GM23338 (cell line): ENCODE measurements at regions not wholly inside any gene's neighbourhood (a gene's known extent, or its start where the extent isn't known, plus 50 kb on each side); places are given as distances from the start of the nearest gene placed in this dataset.

Experiments used
- ATAC-seq: fragments of 200-7000 bp; cut with Tn5 transposase; 3 replicates; pipeline ENCODE4 v1.9.1; 2020
- DNase-seq: peaks from one replicate; pipeline ENCODE4 v3.0.0-alpha.2; 2015; ENCODE audit warnings: low spot score
- H2AFZ ChIP-seq: fragments of 200-600 bp; sonication (generic); 2 replicates; pipeline ENCODE4 v1.8.0; 2016; ENCODE audit warnings: antibody characterized with exemption, mild to moderate bottlenecking, moderate library complexity
- H3F3A ChIP-seq: fragments of 200-600 bp; sonication (generic); replicated peaks from 2 replicates; pipeline ENCODE4 v1.8.0; 2017; ENCODE audit warnings: antibody characterized with exemption, mixed run types, low read depth
- H3K27ac ChIP-seq: fragments of 200-600 bp; sonication (generic); 2 replicates; pipeline ENCODE4 v1.6.1; 2016; ENCODE audit warnings: low read depth
- H3K27me3 ChIP-seq: fragments of 200-600 bp; sonication (generic); 2 replicates; pipeline ENCODE4 v1.8.0; 2016; ENCODE audit warnings: mild to moderate bottlenecking, mixed run types, moderate library complexity; ENCODE audit not compliant: insufficient read depth
- H3K36me3 ChIP-seq: fragments of 200-600 bp; sonication (generic); 2 replicates; pipeline ENCODE4 v1.8.0; 2016; ENCODE audit warnings: mild to moderate bottlenecking; ENCODE audit not compliant: insufficient read depth
- H3K4me1 ChIP-seq: fragments of 200-600 bp; sonication (generic); 2 replicates; pipeline ENCODE4 v1.8.0; 2016; ENCODE audit warnings: mild to moderate bottlenecking, moderate library complexity; ENCODE audit not compliant: insufficient read depth
- H3K4me2 ChIP-seq: fragments of 200-600 bp; sonication (generic); 2 replicates; pipeline ENCODE4 v1.7.1; 2017; ENCODE audit warnings: mixed run types
- H3K4me3 ChIP-seq: fragments of 200-600 bp; sonication (generic); 2 replicates; pipeline ENCODE4 v1.6.1; 2016; ENCODE audit warnings: mixed run types
- H3K79me2 ChIP-seq: fragments of 200-600 bp; sonication (generic); replicated peaks from 2 replicates; pipeline ENCODE4 v1.8.0; 2017; ENCODE audit warnings: mild to moderate bottlenecking; ENCODE audit not compliant: insufficient read depth
- H3K9me2 ChIP-seq: fragments of 200-600 bp; sonication (generic); 2 replicates; pipeline ENCODE4 v1.8.0; 2017; ENCODE audit not compliant: insufficient read depth
- H4K20me1 ChIP-seq: fragments of 200-600 bp; sonication (generic); replicated peaks from 2 replicates; pipeline ENCODE4 v1.8.0; 2017; ENCODE audit warnings: mild to moderate bottlenecking; ENCODE audit not compliant: insufficient read depth
- H3K27ac Mint-ChIP-seq: 2 replicates; pipeline ENCODE4 v1.8.0; 2020; ENCODE audit warnings: inconsistent platforms, mild to moderate bottlenecking, moderate library complexity, mixed read lengths
- H3K27me3 Mint-ChIP-seq: 3 replicates; pipeline ENCODE4 v1.8.0; 2022; ENCODE audit warnings: low read depth, mild to moderate bottlenecking, moderate library complexity, mixed read lengths, inconsistent platforms; ENCODE audit not compliant: insufficient read depth, poor library complexity
- H3K36me3 Mint-ChIP-seq: 3 replicates; pipeline ENCODE4 v1.8.0; 2021; ENCODE audit warnings: low read depth, mild to moderate bottlenecking, inconsistent platforms, moderate library complexity, mixed read lengths
- H3K4me1 Mint-ChIP-seq: 3 replicates; pipeline ENCODE4 v1.8.0; 2020; ENCODE audit warnings: mild to moderate bottlenecking, inconsistent platforms, mixed read lengths
- H3K4me3 Mint-ChIP-seq: 3 replicates; pipeline ENCODE4 v1.8.0; 2021; ENCODE audit warnings: moderate library complexity, mild to moderate bottlenecking, inconsistent platforms, mixed read lengths
- H3K9me3 Mint-ChIP-seq: 3 replicates; pipeline ENCODE4 v1.8.0; 2020; ENCODE audit warnings: moderate library complexity, mild to moderate bottlenecking, inconsistent platforms, mixed read lengths
- CREB1 ChIP-seq: fragments of 250-450 bp; sonication (Bioruptor Pico); IDR thresholded peaks from 2 replicates; pipeline ENCODE4 v1.5.0; 2020; ENCODE audit warnings: low read depth, mild to moderate bottlenecking, moderate library complexity
- EZH2 ChIP-seq: fragments of 200-600 bp; sonication (generic); IDR thresholded peaks from one replicate; pipeline ENCODE4 v1.8.0; 2017; ENCODE audit warnings: antibody characterized with exemption, mild to moderate bottlenecking, low read depth; ENCODE audit not compliant: unreplicated experiment
- EZH2phosphoT487 ChIP-seq: fragments of 200-600 bp; sonication (generic); IDR thresholded peaks from one replicate; pipeline ENCODE4 v1.8.1; 2018; ENCODE audit warnings: antibody characterized with exemption; ENCODE audit not compliant: unreplicated experiment
- JUNB ChIP-seq: IDR thresholded peaks from one replicate; pipeline ENCODE4 v1.6.1; 2016; ENCODE audit warnings: antibody characterized with exemption; ENCODE audit not compliant: unreplicated experiment
- NANOG ChIP-seq: IDR thresholded peaks from 2 replicates; pipeline ENCODE4 v1.6.1; 2016; ENCODE audit warnings: antibody characterized with exemption, borderline replicate concordance
- POLR2AphosphoS5 ChIP-seq: IDR thresholded peaks from 2 replicates; pipeline ENCODE4 v1.6.1; 2016; ENCODE audit warnings: antibody characterized with exemption, low read depth
- STAT1 ChIP-seq: IDR thresholded peaks from one replicate; pipeline ENCODE4 v1.6.1; 2016; ENCODE audit warnings: antibody characterized with exemption; ENCODE audit not compliant: unreplicated experiment
- ZNF114 ChIP-seq: fragments of 250-450 bp; sonication (Bioruptor Pico); IDR thresholded peaks from 2 replicates; pipeline ENCODE4 v1.5.0; 2020; ENCODE audit warnings: mild to moderate bottlenecking, moderate library complexity
- ZNF331 ChIP-seq: fragments of 250-450 bp; sonication (Bioruptor Pico); IDR thresholded peaks from 2 replicates; pipeline ENCODE4 v1.5.0; 2020; ENCODE audit warnings: low read depth, mild to moderate bottlenecking, moderate library complexity
- TF ChIP-seq, protein P1 (sequence below): IDR thresholded peaks from one replicate; pipeline ENCODE4 v1.6.1; 2018; ENCODE audit warnings: antibody characterized with exemption; ENCODE audit not compliant: unreplicated experiment
- TF ChIP-seq, protein P2 (sequence below), 2 experiments: fragments of 200-600 bp in 1 of 2; sonication (generic) in 1 of 2; conservative IDR thresholded peaks; 2 replicates each; pipeline versions ENCODE4 v1.5.1 to v1.6.1; 2016 to 2017; ENCODE audit warnings: antibody characterized with exemption in 2 of 2, low read depth in 2 of 2, mild to moderate bottlenecking in 2 of 2, moderate library complexity in 1 of 2
- TF ChIP-seq, protein P3 (sequence below): IDR thresholded peaks from 2 replicates; pipeline ENCODE4 v1.6.1; 2016; ENCODE audit warnings: antibody characterized with exemption
- TF ChIP-seq, protein P4 (sequence below): fragments of 250-450 bp; sonication (Bioruptor Pico); IDR thresholded peaks from 2 replicates; pipeline ENCODE4 v1.5.0; 2020; ENCODE audit warnings: mild to moderate bottlenecking, moderate library complexity

DNA sequence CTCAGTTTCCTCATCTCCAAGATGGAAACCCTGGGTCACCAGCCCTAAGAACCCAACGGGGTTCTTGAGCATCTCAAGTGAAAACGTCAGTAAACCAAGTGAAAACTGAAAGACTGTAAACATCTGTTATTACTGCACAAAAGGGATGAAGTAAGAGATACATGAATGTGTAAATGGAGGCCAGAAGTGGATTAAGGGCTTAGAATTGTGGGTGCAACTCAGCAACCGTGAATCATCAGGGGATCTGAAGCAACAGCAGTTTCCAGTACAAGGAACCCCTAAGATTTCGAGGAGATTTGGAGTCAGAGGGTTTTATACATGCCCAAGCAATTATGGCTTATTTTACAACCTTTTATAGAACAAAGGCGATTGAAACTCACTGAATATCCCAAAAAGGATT lies 95.7 kb upstream of the SVIL start:
- Histone ChIP-seq H3K4me2 (no peak overlapping the region), H3K27ac (no peak overlapping the region), H3K79me2 (peaks cover 26% of the 10 kb centered on the region), H3F3A (0 out of 2 replicates have a peak, but pooled peaks cover 3% of the 10 kb centered on the region), H3K4me1 (peaks cover 51% of the 10 kb centered on the region), H3K9me2 (0 out of 2 replicates have a peak, but pooled peaks cover 2% of the 10 kb centered on the region), H4K20me1 (peaks cover 16% of the 10 kb centered on the region; the same call in 1 of the 2 replicates), H2AFZ (no peak overlapping the region), H3K4me3 (no peak overlapping the region), H3K36me3 (no peaks in the 10 kb centered on the region), H3K27me3 (peaks cover 32% of the 10 kb centered on the region)
- ATAC-seq: no peak
- Mint-ChIP-seq H3K9me3 (no peaks in the 10 kb centered on the region; the same call in 2 of the 3 replicates), H3K27me3 (peaks cover 17% of the 10 kb centered on the region), H3K36me3 (peaks cover 5% of the 10 kb centered on the region), H3K4me1 (peaks cover 46% of the 10 kb centered on the region), H3K4me3 (no peak overlapping the region), H3K27ac (no peak overlapping the region)
- TF ChIP-seq EZH2phosphoT487: no peak
- TF ChIP-seq, protein P1, sequence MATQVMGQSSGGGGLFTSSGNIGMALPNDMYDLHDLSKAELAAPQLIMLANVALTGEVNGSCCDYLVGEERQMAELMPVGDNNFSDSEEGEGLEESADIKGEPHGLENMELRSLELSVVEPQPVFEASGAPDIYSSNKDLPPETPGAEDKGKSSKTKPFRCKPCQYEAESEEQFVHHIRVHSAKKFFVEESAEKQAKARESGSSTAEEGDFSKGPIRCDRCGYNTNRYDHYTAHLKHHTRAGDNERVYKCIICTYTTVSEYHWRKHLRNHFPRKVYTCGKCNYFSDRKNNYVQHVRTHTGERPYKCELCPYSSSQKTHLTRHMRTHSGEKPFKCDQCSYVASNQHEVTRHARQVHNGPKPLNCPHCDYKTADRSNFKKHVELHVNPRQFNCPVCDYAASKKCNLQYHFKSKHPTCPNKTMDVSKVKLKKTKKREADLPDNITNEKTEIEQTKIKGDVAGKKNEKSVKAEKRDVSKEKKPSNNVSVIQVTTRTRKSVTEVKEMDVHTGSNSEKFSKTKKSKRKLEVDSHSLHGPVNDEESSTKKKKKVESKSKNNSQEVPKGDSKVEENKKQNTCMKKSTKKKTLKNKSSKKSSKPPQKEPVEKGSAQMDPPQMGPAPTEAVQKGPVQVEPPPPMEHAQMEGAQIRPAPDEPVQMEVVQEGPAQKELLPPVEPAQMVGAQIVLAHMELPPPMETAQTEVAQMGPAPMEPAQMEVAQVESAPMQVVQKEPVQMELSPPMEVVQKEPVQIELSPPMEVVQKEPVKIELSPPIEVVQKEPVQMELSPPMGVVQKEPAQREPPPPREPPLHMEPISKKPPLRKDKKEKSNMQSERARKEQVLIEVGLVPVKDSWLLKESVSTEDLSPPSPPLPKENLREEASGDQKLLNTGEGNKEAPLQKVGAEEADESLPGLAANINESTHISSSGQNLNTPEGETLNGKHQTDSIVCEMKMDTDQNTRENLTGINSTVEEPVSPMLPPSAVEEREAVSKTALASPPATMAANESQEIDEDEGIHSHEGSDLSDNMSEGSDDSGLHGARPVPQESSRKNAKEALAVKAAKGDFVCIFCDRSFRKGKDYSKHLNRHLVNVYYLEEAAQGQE: no peak
- TF ChIP-seq, protein P2, sequence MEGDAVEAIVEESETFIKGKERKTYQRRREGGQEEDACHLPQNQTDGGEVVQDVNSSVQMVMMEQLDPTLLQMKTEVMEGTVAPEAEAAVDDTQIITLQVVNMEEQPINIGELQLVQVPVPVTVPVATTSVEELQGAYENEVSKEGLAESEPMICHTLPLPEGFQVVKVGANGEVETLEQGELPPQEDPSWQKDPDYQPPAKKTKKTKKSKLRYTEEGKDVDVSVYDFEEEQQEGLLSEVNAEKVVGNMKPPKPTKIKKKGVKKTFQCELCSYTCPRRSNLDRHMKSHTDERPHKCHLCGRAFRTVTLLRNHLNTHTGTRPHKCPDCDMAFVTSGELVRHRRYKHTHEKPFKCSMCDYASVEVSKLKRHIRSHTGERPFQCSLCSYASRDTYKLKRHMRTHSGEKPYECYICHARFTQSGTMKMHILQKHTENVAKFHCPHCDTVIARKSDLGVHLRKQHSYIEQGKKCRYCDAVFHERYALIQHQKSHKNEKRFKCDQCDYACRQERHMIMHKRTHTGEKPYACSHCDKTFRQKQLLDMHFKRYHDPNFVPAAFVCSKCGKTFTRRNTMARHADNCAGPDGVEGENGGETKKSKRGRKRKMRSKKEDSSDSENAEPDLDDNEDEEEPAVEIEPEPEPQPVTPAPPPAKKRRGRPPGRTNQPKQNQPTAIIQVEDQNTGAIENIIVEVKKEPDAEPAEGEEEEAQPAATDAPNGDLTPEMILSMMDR (conservative IDR thresholded peaks at IDR 0.05; ENCODE audit: low read depth in 2 of 2): no peak
- TF ChIP-seq, protein P3, sequence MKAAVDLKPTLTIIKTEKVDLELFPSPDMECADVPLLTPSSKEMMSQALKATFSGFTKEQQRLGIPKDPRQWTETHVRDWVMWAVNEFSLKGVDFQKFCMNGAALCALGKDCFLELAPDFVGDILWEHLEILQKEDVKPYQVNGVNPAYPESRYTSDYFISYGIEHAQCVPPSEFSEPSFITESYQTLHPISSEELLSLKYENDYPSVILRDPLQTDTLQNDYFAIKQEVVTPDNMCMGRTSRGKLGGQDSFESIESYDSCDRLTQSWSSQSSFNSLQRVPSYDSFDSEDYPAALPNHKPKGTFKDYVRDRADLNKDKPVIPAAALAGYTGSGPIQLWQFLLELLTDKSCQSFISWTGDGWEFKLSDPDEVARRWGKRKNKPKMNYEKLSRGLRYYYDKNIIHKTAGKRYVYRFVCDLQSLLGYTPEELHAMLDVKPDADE: no peak
- TF ChIP-seq STAT1: no peak
- TF ChIP-seq NANOG: no peak
- TF ChIP-seq JUNB: no peak
- TF ChIP-seq, protein P4, sequence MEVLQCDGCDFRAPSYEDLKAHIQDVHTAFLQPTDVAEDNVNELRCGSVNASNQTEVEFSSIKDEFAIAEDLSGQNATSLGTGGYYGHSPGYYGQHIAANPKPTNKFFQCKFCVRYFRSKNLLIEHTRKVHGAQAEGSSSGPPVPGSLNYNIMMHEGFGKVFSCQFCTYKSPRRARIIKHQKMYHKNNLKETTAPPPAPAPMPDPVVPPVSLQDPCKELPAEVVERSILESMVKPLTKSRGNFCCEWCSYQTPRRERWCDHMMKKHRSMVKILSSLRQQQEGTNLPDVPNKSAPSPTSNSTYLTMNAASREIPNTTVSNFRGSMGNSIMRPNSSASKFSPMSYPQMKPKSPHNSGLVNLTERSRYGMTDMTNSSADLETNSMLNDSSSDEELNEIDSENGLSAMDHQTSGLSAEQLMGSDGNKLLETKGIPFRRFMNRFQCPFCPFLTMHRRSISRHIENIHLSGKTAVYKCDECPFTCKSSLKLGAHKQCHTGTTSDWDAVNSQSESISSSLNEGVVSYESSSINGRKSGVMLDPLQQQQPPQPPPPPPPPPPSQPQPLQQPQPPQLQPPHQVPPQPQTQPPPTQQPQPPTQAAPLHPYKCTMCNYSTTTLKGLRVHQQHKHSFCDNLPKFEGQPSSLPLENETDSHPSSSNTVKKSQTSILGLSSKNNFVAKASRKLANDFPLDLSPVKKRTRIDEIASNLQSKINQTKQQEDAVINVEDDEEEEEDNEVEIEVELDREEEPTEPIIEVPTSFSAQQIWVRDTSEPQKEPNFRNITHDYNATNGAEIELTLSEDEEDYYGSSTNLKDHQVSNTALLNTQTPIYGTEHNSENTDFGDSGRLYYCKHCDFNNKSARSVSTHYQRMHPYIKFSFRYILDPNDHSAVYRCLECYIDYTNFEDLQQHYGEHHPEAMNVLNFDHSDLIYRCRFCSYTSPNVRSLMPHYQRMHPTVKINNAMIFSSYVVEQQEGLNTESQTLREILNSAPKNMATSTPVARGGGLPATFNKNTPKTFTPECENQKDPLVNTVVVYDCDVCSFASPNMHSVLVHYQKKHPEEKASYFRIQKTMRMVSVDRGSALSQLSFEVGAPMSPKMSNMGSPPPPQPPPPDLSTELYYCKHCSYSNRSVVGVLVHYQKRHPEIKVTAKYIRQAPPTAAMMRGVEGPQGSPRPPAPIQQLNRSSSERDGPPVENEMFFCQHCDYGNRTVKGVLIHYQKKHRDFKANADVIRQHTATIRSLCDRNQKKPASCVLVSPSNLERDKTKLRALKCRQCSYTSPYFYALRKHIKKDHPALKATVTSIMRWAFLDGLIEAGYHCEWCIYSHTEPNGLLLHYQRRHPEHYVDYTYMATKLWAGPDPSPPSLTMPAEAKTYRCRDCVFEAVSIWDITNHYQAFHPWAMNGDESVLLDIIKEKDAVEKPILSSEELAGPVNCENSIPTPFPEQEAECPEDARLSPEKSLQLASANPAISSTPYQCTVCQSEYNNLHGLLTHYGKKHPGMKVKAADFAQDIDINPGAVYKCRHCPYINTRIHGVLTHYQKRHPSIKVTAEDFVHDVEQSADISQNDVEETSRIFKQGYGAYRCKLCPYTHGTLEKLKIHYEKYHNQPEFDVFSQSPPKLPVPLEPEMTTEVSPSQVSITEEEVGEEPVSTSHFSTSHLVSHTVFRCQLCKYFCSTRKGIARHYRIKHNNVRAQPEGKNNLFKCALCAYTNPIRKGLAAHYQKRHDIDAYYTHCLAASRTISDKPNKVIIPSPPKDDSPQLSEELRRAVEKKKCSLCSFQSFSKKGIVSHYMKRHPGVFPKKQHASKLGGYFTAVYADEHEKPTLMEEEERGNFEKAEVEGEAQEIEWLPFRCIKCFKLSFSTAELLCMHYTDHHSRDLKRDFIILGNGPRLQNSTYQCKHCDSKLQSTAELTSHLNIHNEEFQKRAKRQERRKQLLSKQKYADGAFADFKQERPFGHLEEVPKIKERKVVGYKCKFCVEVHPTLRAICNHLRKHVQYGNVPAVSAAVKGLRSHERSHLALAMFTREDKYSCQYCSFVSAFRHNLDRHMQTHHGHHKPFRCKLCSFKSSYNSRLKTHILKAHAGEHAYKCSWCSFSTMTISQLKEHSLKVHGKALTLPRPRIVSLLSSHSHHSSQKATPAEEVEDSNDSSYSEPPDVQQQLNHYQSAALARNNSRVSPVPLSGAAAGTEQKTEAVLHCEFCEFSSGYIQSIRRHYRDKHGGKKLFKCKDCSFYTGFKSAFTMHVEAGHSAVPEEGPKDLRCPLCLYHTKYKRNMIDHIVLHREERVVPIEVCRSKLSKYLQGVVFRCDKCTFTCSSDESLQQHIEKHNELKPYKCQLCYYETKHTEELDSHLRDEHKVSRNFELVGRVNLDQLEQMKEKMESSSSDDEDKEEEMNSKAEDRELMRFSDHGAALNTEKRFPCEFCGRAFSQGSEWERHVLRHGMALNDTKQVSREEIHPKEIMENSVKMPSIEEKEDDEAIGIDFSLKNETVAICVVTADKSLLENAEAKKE (CRISPR knock-in tag): no peak
- no peak for TF ChIP-seq ZNF331 (CRISPR knock-in tag)
- TF ChIP-seq EZH2: no peak
- TF ChIP-seq CREB1 (CRISPR knock-in tag): no peak
- TF ChIP-seq ZNF114: no peak
- TF ChIP-seq POLR2AphosphoS5: no peak
- DNase-seq: no peak
